ENCODE measurements at regions not wholly inside any gene's neighbourhood (a gene's known extent, or its start where the extent isn't known, plus 50 kb on each side); places are given as distances from the start of the nearest gene placed in this dataset.

DNA sequence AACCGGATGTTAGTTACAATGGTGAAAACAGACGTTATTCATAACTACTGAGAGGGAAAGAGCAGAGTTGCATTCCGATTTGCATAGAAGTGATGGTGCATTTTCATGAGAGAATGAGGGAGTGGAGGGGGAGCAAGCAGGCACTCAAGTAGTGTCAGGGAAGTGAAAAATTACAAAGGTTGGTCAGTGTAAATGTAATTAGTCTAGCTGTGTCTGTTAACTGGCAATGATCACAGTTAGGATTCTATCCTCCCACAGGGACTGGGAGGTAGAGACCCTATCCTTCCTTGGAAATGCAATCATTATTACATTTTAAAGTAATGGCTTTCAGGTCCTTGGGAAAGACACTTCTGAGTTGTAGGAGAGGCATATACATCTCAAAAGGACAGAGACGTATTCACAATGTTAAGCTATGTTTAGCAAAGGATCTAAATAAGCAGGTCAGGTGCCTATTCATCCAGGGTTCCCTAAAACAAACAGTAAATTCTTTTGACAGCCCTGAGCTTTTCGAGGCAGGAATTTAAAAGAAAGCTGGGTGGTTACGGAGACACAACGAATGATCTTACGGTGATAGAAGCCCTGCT lies 1671.8 kb upstream of the DDX18 start:
- TF ChIP-seq, protein P1, sequence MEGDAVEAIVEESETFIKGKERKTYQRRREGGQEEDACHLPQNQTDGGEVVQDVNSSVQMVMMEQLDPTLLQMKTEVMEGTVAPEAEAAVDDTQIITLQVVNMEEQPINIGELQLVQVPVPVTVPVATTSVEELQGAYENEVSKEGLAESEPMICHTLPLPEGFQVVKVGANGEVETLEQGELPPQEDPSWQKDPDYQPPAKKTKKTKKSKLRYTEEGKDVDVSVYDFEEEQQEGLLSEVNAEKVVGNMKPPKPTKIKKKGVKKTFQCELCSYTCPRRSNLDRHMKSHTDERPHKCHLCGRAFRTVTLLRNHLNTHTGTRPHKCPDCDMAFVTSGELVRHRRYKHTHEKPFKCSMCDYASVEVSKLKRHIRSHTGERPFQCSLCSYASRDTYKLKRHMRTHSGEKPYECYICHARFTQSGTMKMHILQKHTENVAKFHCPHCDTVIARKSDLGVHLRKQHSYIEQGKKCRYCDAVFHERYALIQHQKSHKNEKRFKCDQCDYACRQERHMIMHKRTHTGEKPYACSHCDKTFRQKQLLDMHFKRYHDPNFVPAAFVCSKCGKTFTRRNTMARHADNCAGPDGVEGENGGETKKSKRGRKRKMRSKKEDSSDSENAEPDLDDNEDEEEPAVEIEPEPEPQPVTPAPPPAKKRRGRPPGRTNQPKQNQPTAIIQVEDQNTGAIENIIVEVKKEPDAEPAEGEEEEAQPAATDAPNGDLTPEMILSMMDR (IDR thresholded peaks at IDR 0.05; ENCODE audit: control extremely low read depth, extremely low read depth, low read depth, missing control alignments), result no peak
- CTCF ChIA-PET, result interaction anchor here (0.5 to 1.3 kb wide), 2 partner anchors 52 to 1986 kb away, joined by 3 read pairs; no protein-coding TSS in a partner anchor
- POLR2A ChIA-PET, result no interaction called here
- no peak for DNase-seq (ENCODE audit: extremely low spot score)

DNA sequence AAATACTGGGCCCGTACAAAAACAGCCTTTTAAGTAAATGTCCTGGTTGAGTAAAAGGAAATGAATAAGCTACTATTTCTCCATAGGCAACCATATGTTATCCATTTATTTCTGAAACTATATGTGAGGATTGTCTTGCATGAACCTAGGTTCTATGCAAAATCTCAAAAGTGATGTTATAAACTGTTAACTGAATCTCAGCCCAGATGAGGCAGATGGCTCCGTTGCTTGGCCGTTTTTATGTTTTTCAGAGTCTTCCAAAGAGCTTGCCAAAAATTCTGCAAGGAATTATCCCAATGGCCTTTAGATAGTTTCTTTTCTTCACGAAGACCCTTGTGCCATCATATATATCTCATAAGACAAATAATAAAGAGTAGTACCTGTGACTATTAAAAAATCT lies 1669.5 kb upstream of the DDX18 start:
- POLR2A ChIA-PET, result no interaction called here
- TF ChIP-seq, protein P1 (IDR thresholded peaks at IDR 0.05; ENCODE audit: control extremely low read depth, extremely low read depth, low read depth, missing control alignments), result no peak
- CTCF ChIA-PET, result no interaction called here
- DNase-seq (ENCODE audit: extremely low spot score), result no peak

DNA sequence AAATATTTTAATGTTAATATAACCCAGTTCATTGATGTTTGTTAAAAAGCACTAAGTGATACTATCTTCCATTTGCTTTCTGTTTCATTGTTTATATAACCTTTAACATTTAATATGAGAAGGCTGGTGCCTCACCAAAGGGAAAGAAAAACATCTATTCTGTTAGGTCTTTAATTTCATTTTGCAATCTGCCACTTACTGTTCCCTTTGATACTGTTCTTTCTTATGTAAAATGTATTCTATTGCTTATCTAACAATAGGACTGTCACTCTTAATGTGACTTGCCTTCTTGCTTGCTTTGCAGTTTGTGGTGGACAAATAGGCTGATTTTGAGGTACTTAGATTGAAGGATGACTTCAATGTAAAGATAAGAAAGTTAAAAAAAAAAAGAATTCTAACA lies 1666.1 kb upstream of the DDX18 start:
- ChIA-PET CTCF (no interaction called here), POLR2A (no interaction called here)
- TF ChIP-seq, protein P1 (IDR thresholded peaks at IDR 0.05; ENCODE audit: control extremely low read depth, extremely low read depth, low read depth, missing control alignments), result no peak
- DNase-seq (ENCODE audit: extremely low spot score), result no peak

DNA sequence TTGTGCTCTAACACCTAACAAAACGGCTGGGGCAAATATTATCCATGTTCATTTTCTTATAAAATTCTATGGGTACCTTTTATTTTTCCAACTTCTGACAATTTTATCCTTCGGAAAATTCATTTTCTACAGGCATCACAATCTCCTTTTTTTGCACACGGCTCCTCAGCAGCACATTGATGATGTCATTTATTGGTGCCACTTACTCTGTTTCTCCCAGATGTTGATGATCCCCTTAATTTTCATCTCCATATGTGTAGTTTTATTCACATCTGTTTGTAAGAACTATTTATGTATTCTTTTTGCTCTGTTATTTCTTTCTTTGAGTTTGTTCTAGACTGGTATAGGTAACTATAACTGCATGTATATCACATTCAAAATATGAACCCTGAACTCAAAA lies 1660.8 kb upstream of the DDX18 start:
- no peak for DNase-seq (ENCODE audit: extremely low spot score)
- ChIA-PET CTCF (no interaction called here), POLR2A (no interaction called here)
- TF ChIP-seq, protein P1 (IDR thresholded peaks at IDR 0.05; ENCODE audit: control extremely low read depth, extremely low read depth, low read depth, missing control alignments), result no peak

DNA sequence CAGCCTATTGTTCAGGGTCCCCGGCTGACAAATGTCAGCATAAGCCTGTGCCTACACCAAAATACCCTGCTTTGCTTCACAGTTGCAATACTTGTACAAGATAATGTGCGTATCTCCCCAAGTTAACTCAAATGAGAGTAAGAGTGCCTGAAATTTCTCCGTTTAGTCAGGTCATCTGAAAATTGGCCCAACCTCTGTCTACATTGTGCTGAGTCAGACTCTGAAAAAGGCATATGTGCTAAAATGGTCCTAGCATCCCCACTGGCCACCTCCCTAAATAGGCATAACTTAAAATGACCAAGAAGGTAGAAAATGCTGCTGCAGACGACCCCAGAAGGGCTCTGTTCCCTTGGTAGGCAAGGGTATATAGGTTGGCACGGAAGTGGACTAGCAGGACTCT lies 1653.8 kb upstream of the DDX18 start:
- ChIA-PET POLR2A (no interaction called here), CTCF (no interaction called here)
- DNase-seq (ENCODE audit: extremely low spot score), result no peak
- TF ChIP-seq, protein P1 (IDR thresholded peaks at IDR 0.05; ENCODE audit: control extremely low read depth, extremely low read depth, low read depth, missing control alignments), result no peak

DNA sequence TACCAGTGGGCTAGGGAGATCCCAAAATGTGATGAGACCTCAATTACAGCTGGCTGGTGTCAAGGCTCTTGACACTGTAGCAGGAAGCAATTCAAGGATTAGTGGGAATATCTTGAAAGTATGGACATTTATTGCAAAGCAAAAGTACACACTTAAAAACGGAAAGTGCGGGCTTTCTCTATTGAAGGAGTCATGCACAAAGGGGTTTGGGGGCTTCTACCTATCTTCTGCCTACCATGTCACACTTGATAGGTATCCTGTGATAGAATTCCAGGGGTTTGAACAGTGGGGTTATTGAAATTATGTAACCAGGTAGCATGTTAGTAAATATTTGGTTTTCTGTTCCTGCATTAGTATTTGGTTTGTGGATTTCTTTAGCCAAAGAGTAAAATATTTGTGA lies 1652.1 kb upstream of the DDX18 start:
- TF ChIP-seq, protein P1 (IDR thresholded peaks at IDR 0.05; ENCODE audit: control extremely low read depth, extremely low read depth, low read depth, missing control alignments), result no peak
- ChIA-PET POLR2A (no interaction called here), CTCF (no interaction called here)
- no peak for DNase-seq (ENCODE audit: extremely low spot score)

DNA sequence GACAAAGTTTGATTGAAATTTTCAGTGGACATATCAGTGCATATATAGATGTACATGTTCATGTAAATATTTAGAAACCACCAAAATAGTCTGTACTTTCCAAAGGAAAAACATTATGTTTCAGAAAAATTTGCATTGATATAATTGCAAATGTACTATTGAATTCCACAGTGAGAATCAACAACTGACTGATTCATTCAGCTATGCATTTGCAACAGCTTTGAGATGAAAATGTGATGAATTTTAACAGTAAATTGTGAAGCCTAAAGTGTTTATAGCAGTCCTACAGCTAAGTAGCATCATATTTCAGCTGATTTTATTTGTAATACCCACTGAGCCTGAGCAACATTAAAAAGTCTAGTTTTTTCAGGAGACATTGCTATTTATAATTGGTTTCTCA lies 1647.4 kb upstream of the DDX18 start:
- ChIA-PET CTCF (no interaction called here), POLR2A (no interaction called here)
- TF ChIP-seq, protein P1 (IDR thresholded peaks at IDR 0.05; ENCODE audit: control extremely low read depth, extremely low read depth, low read depth, missing control alignments), result no peak
- DNase-seq (ENCODE audit: extremely low spot score), result no peak
